Effector memory CD4-positive, alpha-beta T cell (primary cell): ENCODE measurements at regions not wholly inside any gene's neighbourhood (a gene's known extent, or its start where the extent isn't known, plus 50 kb on each side); places are given as distances from the start of the nearest gene placed in this dataset.

Experiments
- DNase-seq, 3 donors: peaks; one replicate each; pipeline ENCODE4 v3.0.0-alpha.2; 2020
- H3K27ac ChIP-seq: 2 replicates; pipeline ENCODE4 v1.7.0; 2013; ENCODE audit warnings: mild to moderate bottlenecking, low read length, moderate library complexity; ENCODE audit not compliant: insufficient read depth, poor library complexity, severe bottlenecking
- H3K27me3 ChIP-seq: replicated peaks from 2 replicates; pipeline ENCODE4 v1.7.0; 2013; ENCODE audit warnings: mild to moderate bottlenecking, low read length; ENCODE audit not compliant: insufficient read depth, control insufficient read depth, poor library complexity, severe bottlenecking
- H3K36me3 ChIP-seq: 2 replicates; pipeline ENCODE4 v1.7.0; 2013; ENCODE audit warnings: mild to moderate bottlenecking, low read length, moderate library complexity; ENCODE audit not compliant: control insufficient read depth, insufficient read depth
- H3K4me1 ChIP-seq: 2 replicates; pipeline ENCODE4 v1.7.0; 2013; ENCODE audit warnings: low read length, mild to moderate bottlenecking; ENCODE audit not compliant: control insufficient read depth, insufficient read depth, poor library complexity, severe bottlenecking
- H3K4me3 ChIP-seq: 2 replicates; pipeline ENCODE4 v1.7.0; 2013; ENCODE audit warnings: low read length, low read depth, mild to moderate bottlenecking; ENCODE audit not compliant: insufficient read depth, poor library complexity, severe bottlenecking
- H3K9me3 ChIP-seq: 2 replicates; pipeline ENCODE4 v1.7.0; 2013; ENCODE audit warnings: mild to moderate bottlenecking, low read length, moderate library complexity; ENCODE audit not compliant: control insufficient read depth

DNA sequence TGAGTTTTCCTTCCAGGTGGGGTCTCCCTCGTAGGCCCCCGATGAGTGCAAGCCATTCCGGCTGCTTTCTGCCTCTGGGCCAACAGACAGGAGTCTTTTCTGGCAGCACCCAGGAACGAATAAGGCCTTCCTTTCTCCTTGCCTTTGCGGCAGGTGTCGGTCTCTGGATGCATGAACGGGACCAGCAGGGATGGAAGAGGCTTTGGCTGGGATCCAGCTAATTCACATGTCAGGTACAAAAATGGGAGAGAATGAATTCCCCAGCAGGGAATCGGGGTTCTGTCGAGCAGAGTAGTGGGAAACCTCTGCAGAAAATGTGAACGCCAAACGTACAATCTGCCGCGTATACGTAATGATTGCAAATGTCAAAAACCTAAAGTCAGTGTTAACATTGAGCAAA, 146.1 kb upstream of the TBL1X start:
- Histone ChIP-seq H3K4me3 (no peak overlapping the region), H3K27me3 (no peaks in the 10 kb centered on the region), H3K27ac (no peak overlapping the region), H3K9me3 (no peaks in the 10 kb centered on the region), H3K4me1 (peaks cover 10% of the 10 kb centered on the region), H3K36me3 (no peaks in the 10 kb centered on the region)
- DNase-seq, result no peak

DNA sequence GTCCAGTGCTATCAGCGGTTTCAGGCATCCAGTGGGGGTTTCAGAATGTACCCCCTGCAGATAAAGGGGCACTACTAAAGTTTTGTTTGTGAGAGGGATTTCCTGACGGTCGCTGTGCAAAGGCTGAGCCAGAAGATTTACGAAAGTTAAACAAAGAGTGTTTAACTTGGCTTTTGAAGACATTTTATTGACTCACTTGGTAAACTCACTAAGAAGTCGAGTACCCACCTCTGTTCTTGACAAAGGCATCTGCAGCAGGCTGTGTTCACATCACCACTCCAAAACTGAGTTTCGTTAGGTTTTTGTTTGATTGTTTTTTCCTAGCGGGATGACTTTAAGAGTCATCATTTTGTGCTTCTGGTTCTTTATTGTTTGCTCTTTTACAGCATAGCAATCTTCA, 143.9 kb upstream of the TBL1X start:
- Histone ChIP-seq H3K4me1 (peaks cover 10% of the 10 kb centered on the region), H3K4me3 (no peak overlapping the region), H3K36me3 (no peaks in the 10 kb centered on the region), H3K27me3 (no peaks in the 10 kb centered on the region), H3K9me3 (no peaks in the 10 kb centered on the region), H3K27ac (no peak overlapping the region)
- DNase-seq, result no peak

DNA sequence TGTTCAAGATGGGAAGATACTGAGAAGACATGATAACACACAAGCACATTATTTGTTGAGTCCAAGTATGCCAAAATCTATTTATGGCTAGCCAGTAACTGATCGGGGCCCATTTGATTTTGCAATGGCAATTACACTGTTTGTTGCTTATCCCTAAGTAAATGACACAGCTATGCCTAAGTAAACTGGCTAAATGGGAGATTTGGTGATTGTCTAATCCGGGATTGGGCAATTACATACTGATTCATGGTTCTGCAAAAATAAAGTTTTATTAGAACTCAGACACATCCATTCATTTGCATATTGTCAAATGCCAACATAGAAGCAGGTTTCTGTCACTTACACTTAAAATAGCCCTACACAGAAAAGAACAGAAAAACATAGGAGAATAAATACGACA, 140.2 kb upstream of the TBL1X start:
- H3K4me1 ChIP-seq, result no peaks in the 10 kb centered on the region
- no peak overlapping the region for H3K27ac ChIP-seq
- no peaks in the 10 kb centered on the region for H3K9me3 ChIP-seq
- H3K27me3 ChIP-seq, result no peaks in the 10 kb centered on the region
- no peak overlapping the region for H3K4me3 ChIP-seq
- H3K36me3 ChIP-seq, result no peaks in the 10 kb centered on the region
- no peak for DNase-seq

DNA sequence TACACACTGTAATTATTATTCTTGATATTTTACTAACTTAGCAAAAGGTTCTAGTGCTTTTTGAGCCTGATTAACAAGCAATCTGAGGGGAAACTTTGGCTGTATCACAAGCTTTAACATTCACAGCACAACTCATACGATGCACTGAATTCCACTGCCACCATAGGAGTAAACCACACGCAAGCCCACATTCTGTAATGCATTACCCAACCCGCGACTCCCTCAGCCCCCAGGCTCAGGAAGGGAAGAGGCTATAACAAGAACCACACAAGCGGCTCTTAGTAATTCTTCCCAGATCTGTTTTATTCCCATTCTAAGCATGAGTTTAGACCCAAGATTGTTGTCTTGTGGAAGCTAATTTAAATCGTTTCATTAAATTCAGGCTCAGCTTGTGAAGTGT, 138.5 kb upstream of the TBL1X start:
- Histone ChIP-seq H3K27me3 (no peaks in the 10 kb centered on the region), H3K4me3 (no peak overlapping the region), H3K36me3 (no peaks in the 10 kb centered on the region), H3K9me3 (no peaks in the 10 kb centered on the region), H3K4me1 (no peaks in the 10 kb centered on the region), H3K27ac (no peak overlapping the region)
- no peak for DNase-seq

DNA sequence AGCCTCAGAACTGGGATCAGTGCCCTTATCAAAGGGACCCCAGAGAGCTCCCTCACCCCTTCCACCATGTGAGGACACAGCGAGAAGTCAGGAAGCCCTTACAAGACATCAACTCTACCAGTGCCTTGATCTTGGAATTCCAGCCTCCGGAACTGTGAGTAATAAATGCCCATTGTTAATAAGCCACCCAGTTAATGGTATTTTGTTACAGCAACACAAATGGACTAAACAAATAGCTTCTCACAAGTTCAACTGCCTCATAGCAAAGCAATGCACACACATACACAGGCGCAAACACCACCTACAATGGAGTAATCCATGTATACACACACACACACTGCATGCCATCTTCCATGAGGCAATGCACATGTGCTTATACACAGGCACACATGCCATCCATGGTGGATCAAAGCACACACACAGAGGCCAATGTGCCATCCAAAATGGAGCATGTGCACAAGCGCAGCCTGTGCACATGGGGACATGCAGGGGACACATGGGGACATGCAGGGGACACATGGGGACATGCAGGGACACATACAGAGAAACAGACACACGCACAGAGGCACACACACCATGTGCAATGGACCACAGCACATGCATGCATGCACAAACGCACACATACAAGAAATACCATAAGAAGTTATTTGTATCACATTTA, 137.6 kb upstream of the TBL1X start:
- H3K27me3 ChIP-seq, result no peaks in the 10 kb centered on the region
- no peak overlapping the region for H3K4me3 ChIP-seq
- H3K9me3 ChIP-seq, result no peaks in the 10 kb centered on the region
- H3K27ac ChIP-seq, result no peak overlapping the region
- no peak for DNase-seq
- no peaks in the 10 kb centered on the region for H3K36me3 ChIP-seq
- no peaks in the 10 kb centered on the region for H3K4me1 ChIP-seq

DNA sequence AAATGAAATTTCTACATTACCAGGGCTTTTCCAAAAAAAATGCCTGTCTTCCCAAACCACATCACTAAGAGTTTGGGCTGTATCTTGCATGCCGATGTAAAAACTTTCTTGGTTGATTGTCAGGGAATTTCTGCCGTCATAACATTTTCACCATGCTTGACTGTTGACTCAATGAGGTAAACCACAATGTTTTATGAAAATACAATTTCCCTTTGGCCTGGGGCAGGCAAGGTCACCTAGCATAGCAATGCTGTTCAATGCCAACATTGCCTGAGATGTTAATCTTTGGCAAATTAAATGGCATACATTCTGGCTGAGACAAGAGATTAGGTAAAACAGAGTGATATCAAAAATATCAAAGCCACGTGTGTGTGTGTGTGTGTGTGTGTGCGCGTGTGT, 137.1 kb upstream of the TBL1X start:
- Histone ChIP-seq H3K9me3 (no peaks in the 10 kb centered on the region), H3K4me3 (no peak overlapping the region), H3K36me3 (no peaks in the 10 kb centered on the region), H3K27me3 (no peaks in the 10 kb centered on the region), H3K4me1 (no peaks in the 10 kb centered on the region), H3K27ac (no peak overlapping the region)
- DNase-seq, result no peak

DNA sequence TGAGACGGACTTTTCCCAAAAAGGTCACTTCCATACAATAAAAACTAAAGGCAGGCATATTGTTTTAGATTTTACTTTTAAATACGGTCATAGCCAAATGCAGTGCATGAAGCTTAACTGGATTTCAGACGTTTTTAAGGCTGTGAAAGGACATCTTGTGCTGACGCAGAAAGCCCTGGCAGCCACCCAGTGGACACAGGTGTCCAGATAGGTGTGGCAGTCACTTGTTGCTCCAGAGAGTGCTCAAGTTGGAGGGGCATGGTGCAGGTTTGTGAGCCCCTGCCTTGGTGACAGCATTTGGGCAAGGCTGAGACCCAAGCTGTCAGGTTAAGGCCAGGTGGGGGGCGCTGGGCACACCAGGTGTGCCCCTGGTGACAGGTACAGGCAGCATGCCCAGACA, 135.8 kb upstream of the TBL1X start:
- H3K27me3 ChIP-seq, result no peaks in the 10 kb centered on the region
- no peak for DNase-seq
- no peaks in the 10 kb centered on the region for H3K9me3 ChIP-seq
- H3K4me1 ChIP-seq, result no peaks in the 10 kb centered on the region
- H3K27ac ChIP-seq, result no peak overlapping the region
- H3K4me3 ChIP-seq, result no peak overlapping the region
- no peaks in the 10 kb centered on the region for H3K36me3 ChIP-seq

DNA sequence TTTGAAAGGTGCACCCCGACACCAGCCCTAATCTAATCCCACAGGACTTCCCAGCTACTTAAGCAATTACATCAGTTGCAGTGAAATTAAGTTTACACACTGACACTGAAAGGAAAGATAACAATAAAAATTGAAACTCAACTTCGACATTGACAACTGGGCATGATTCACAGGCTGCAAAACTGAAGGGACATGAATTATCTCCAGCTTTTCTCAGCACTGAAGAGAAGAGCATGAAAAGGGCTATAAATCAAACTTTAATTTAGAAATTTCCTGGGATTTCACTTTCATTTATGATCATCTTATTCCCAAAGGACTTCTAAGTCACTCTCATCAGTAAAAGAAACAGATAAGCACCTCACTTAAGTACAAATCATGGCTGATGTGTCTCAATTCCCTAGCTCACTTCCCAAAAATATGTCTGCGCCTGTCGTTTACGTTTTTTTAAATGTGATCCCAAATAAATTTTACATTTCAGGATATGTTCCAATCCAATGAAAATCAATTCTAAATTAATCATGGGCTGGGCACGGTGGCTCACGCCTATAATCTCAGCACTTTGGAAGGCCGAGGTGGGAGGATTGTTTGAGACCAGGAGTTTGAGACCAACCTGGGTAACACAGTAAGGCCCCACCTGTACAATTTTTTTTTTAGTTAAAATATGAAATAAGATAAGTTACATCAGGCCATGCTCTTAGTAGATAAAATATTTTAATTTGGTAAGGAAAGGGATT, 134.4 kb upstream of the TBL1X start:
- H3K4me3 ChIP-seq, result no peak overlapping the region
- H3K4me1 ChIP-seq, result no peaks in the 10 kb centered on the region
- H3K27ac ChIP-seq, result no peak overlapping the region
- no peaks in the 10 kb centered on the region for H3K9me3 ChIP-seq
- no peaks in the 10 kb centered on the region for H3K36me3 ChIP-seq
- no peak for DNase-seq
- no peaks in the 10 kb centered on the region for H3K27me3 ChIP-seq

DNA sequence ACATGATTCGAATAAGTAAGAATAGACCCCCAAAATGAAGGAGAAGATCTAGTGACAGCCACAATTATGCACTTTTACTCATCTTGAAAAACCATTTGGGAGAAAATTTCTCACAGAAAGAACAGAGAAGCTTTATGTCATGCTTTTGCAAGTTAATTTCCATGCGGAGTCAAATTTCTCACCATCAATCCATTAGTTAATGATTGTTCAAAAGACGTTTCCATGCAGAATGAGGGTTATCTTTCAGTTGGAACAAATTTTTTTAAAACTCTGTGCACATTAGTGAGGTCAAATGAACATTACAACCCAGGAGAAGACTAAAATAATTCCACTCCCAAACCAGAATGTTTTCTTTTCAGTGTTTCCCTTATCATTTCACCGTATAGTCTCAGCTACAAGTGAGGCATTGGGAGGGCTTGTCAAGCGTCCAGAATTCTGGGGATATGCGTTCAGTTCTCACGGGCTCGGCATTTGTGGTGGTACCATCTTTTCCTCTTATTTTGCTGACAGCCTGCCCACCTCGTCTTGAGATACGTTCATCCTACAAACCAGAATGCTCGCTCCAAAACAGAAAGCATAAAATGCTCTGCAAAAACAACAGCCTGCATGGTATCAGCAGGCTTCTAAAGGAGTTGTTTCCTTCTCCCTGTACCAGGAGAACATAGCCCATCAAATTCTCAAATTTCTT, 130.8 kb upstream of the TBL1X start:
- Histone ChIP-seq H3K27me3 (no peaks in the 10 kb centered on the region), H3K36me3 (no peaks in the 10 kb centered on the region), H3K27ac (no peak overlapping the region), H3K9me3 (no peaks in the 10 kb centered on the region), H3K4me3 (no peak overlapping the region), H3K4me1 (peaks cover 7% of the 10 kb centered on the region)
- no peak for DNase-seq

DNA sequence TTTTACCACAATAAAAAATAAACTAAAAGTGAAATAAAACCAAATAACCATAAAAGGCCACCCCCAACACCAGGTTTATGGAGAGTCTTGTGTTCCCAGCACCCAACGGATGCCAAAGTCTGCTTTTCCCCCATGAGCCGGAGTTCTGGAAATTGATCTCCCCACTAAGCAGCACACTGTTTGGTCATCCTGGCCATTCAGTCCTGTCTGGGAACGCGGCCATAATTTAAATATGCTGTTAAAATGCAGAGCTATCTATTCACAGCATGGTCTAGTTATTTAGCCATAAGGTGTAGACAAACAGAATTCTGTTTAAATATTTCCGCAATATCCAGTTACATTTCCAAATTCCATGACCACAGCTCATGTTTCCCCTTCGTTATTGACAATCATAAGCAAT, 129.6 kb upstream of the TBL1X start:
- no peak overlapping the region for H3K4me3 ChIP-seq
- no peaks in the 10 kb centered on the region for H3K36me3 ChIP-seq
- no peaks in the 10 kb centered on the region for H3K27me3 ChIP-seq
- no peaks in the 10 kb centered on the region for H3K9me3 ChIP-seq
- no peak overlapping the region for H3K27ac ChIP-seq
- peaks cover 14% of the 10 kb centered on the region for H3K4me1 ChIP-seq
- no peak for DNase-seq
